ENCODE measurements at regions not wholly inside any gene's neighbourhood (a gene's known extent, or its start where the extent isn't known, plus 50 kb on each side); places are given as distances from the start of the nearest gene placed in this dataset.

DNA sequence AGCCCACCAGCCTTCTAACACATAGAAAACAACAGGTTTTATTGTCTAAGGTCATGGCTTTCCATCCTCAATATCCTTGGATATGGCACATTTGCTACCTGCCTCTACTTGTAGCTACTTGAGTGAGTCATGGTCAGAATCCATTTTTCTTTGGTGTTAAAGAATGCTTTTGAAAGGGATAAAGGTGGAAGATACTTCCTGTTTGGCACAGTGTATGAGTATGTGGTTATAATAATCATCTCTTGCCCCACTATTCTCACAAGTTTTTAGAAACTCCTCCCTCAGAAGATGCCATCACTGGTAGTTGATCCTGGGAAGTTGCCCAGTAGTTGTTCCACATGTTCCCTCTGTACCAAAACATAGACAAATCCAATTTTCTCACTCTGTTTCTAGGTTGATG, 508.6 kb upstream of the IL12A start:
- TF ChIP-seq CTCF (IDR thresholded peaks at IDR 0.05; ENCODE audit: insufficient read depth, low read length, severe bottlenecking), result no peak
- Histone ChIP-seq H3K36me3 (ENCODE audit: control insufficient read depth, insufficient read depth, low read length) (no peaks in the 10 kb centered on the region), H3K27me3 (ENCODE audit: control insufficient read depth, insufficient read depth, low read length) (no peaks in the 10 kb centered on the region), H3K4me3 (ENCODE audit: low read depth, low read length) (no peak overlapping the region)
- FAIRE-seq, result peak; percentile 50
- peak; percentile 98 for DNase-seq (ENCODE audit: low read depth)

DNA sequence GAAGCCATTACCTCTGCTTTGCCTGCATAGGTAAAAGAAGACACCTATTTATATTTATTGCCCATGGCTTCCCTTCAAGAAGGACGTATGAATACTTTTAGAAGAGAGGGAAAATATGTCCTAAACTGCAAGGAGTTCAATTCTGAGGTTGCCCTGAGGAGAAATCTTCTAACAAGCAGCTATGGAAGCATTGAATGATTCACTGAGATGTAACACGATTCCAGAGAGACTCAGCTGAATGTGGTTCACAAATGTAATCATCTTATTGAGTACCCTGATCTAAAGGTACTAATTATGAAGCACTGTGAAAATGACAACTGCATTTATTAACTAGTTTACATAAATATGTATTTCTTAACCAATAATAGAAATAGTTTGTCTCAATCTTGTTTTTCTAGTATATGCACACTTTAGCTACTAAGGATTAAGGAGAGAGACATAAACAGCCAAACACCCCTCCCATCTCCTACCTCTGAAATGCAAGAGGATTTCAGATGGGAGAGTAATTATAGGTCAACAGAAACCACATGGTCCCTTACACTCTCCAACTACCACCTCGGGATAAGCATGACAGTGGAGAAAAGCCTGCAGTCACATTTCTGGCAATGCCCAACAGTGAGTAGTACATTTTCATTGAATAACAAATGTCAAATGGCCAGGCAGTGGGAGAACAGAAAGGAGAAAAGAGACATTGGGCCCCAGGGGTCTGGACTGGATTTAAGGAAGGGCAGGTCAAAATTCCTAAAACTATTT, 506.2 kb upstream of the IL12A start:
- FAIRE-seq (no peak), DNase-seq (ENCODE audit: low read depth) (peak; percentile 54)
- no peak for TF ChIP-seq CTCF (IDR thresholded peaks at IDR 0.05; ENCODE audit: insufficient read depth, low read length, severe bottlenecking)
- H3K36me3 ChIP-seq (ENCODE audit: control insufficient read depth, insufficient read depth, low read length), result no peaks in the 10 kb centered on the region
- H3K4me3 ChIP-seq (ENCODE audit: low read depth, low read length), result no peak overlapping the region
- no peaks in the 10 kb centered on the region for H3K27me3 ChIP-seq (ENCODE audit: control insufficient read depth, insufficient read depth, low read length)

GRCh38 chr3:159482994-159483367, 505.7 kb upstream of the IL12A start:
- no peak overlapping the region for H3K4me3 ChIP-seq (ENCODE audit: low read depth, low read length)
- TF ChIP-seq CTCF (IDR thresholded peaks at IDR 0.05; ENCODE audit: insufficient read depth, low read length, severe bottlenecking), result no peak
- DNase-seq (ENCODE audit: low read depth) (no peak), FAIRE-seq (no peak)
- H3K27me3 ChIP-seq (ENCODE audit: control insufficient read depth, insufficient read depth, low read length), result no peaks in the 10 kb centered on the region
- no peaks in the 10 kb centered on the region for H3K36me3 ChIP-seq (ENCODE audit: control insufficient read depth, insufficient read depth, low read length)

GRCh38 chr3:159486580-159486979, 502.1 kb upstream of the IL12A start:
- TF ChIP-seq CTCF (IDR thresholded peaks at IDR 0.05; ENCODE audit: insufficient read depth, low read length, severe bottlenecking), result peak; percentile 17
- FAIRE-seq (no peak), DNase-seq (ENCODE audit: low read depth) (peak; percentile 3)

DNA sequence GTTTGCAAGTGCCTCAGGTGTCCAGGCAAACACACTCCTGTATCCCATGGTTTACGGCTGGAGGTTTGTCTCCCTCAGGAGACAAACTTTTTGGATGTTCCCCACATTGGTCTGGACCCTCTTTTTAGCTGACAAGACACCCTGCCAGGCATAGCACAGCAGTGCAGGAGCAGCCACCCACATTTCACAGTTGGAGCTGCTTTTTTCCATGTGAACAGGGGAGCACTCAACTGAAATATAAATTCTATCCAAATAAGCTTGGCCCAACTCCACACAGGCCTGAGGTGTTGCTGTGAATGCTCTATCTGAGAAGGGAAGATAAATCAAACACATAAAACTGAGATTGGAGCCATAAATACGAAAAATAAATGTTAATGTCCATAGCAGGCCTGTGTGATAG, 501.3 kb upstream of the IL12A start:
- no peak overlapping the region for H3K4me3 ChIP-seq (ENCODE audit: low read depth, low read length)
- DNase-seq (ENCODE audit: low read depth), result no peak
- no peaks in the 10 kb centered on the region for H3K36me3 ChIP-seq (ENCODE audit: control insufficient read depth, insufficient read depth, low read length)
- no peaks in the 10 kb centered on the region for H3K27me3 ChIP-seq (ENCODE audit: control insufficient read depth, insufficient read depth, low read length)
- no peak for TF ChIP-seq CTCF (IDR thresholded peaks at IDR 0.05; ENCODE audit: insufficient read depth, low read length, severe bottlenecking)
- no peak for FAIRE-seq

More at GRCh38 chr3:159486580-159486979, 502.1 kb upstream of the IL12A start:
- no peak overlapping the region for H3K4me3 ChIP-seq (ENCODE audit: low read depth, low read length)
- no peaks in the 10 kb centered on the region for H3K36me3 ChIP-seq (ENCODE audit: control insufficient read depth, insufficient read depth, low read length)
- no peaks in the 10 kb centered on the region for H3K27me3 ChIP-seq (ENCODE audit: control insufficient read depth, insufficient read depth, low read length)

GRCh38 chr3:159488602-159489001, 500.0 kb upstream of the IL12A start:
- H3K36me3 ChIP-seq (ENCODE audit: control insufficient read depth, insufficient read depth, low read length), result no peaks in the 10 kb centered on the region
- DNase-seq (ENCODE audit: low read depth) (no peak), FAIRE-seq (no peak)
- no peaks in the 10 kb centered on the region for H3K27me3 ChIP-seq (ENCODE audit: control insufficient read depth, insufficient read depth, low read length)
- no peak for TF ChIP-seq CTCF (IDR thresholded peaks at IDR 0.05; ENCODE audit: insufficient read depth, low read length, severe bottlenecking)
- H3K4me3 ChIP-seq (ENCODE audit: low read depth, low read length), result no peak overlapping the region

Data from bronchial epithelial cell (primary cell).